Ovary (tissue), 3 donors: ENCODE measurements at regions not wholly inside any gene's neighbourhood (a gene's known extent, or its start where the extent isn't known, plus 50 kb on each side); places are given as distances from the start of the nearest gene placed in this dataset.

ENCODE experiments used
- EP300 ChIP-seq: sonication (generic); formaldehyde crosslinking; IDR thresholded peaks from one replicate; pipeline ENCODE4 v1.6.1; 2017; ENCODE audit warnings: antibody characterized with exemption
- POLR2A ChIP-seq: fragments of 450-650 bp; IDR thresholded peaks from one replicate; pipeline ENCODE4 v1.6.1; 2017; ENCODE audit warnings: antibody characterized with exemption, mild to moderate bottlenecking, moderate library complexity
- TF ChIP-seq, protein P1 (sequence below), 3 donors: fragments of 450-650 bp in 2 of 3; fragments of 200-600 bp in 1 of 3; IDR thresholded peaks; one replicate each; pipeline versions ENCODE4 v1.5.1 to v1.8.0; 2016 to 2022; ENCODE audit warnings: antibody characterized with exemption in 3 of 3, mild to moderate bottlenecking in 1 of 3
- donor health status: DM: no; HTN: no; CAD: no.

DNA sequence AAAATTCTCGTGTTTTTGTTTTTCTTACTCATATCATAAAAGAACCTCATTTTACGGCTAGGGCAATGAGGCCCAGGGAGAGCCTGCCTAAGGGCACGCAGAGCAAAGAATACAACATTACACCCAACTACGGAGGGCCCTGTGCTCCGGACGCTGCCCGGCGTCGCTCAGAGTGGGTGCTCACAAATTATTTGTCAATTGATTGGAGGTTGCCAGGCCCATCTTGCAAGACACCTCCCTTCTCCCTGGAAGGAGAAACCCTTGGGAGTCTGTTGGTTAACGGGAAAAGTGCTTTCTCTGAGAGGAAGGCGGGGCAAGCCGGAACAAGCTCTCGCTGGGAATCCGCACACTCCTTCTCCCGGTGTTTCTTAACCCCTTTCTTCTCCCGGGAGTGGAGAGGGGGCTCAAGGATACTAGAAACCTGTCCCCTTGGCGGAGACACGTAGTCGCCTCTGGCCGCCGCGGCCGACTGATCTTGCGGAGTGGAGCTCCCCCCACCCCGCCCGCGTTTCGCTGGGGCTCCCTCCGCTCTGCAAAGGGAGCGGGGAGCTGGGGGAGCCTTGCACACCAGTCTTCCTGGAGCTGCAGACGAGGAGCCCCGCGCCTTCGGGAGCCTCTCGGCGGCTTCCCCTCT lies 599.3 kb upstream of the SGCD start:
- TF ChIP-seq, protein P1, sequence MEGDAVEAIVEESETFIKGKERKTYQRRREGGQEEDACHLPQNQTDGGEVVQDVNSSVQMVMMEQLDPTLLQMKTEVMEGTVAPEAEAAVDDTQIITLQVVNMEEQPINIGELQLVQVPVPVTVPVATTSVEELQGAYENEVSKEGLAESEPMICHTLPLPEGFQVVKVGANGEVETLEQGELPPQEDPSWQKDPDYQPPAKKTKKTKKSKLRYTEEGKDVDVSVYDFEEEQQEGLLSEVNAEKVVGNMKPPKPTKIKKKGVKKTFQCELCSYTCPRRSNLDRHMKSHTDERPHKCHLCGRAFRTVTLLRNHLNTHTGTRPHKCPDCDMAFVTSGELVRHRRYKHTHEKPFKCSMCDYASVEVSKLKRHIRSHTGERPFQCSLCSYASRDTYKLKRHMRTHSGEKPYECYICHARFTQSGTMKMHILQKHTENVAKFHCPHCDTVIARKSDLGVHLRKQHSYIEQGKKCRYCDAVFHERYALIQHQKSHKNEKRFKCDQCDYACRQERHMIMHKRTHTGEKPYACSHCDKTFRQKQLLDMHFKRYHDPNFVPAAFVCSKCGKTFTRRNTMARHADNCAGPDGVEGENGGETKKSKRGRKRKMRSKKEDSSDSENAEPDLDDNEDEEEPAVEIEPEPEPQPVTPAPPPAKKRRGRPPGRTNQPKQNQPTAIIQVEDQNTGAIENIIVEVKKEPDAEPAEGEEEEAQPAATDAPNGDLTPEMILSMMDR (IDR thresholded peaks at IDR 0.05) = no peak
- TF ChIP-seq POLR2A (no peak), EP300 (no peak)
